MM.1S (cell line): ENCODE measurements at regions not wholly inside any gene's neighbourhood (a gene's known extent, or its start where the extent isn't known, plus 50 kb on each side); places are given as distances from the start of the nearest gene placed in this dataset.

Source experiments
- DNase-seq: peaks from one replicate; pipeline ENCODE4 v3.0.0-alpha.2; 2015
- H2AFZ ChIP-seq: fragments of 300-600 bp; sonication (generic); 2 replicates; pipeline ENCODE4 v1.6.0; 2016; ENCODE audit warnings: antibody characterized with exemption, low read length
- H3F3A ChIP-seq: fragments of 300-600 bp; sonication (generic); 2 replicates; pipeline ENCODE4 v1.6.1; 2016; ENCODE audit warnings: mild to moderate bottlenecking, antibody characterized with exemption, low read length, moderate library complexity, mixed read lengths; ENCODE audit not compliant: insufficient read depth
- H3K27ac ChIP-seq: fragments of 300-600 bp; sonication (generic); 2 replicates; pipeline ENCODE4 v1.5.1; 2016; ENCODE audit warnings: mild to moderate bottlenecking, low read length
- H3K27me3 ChIP-seq: fragments of 300-600 bp; sonication (generic); replicated peaks from 2 replicates; pipeline ENCODE4 v1.6.0; 2016; ENCODE audit warnings: low read length; ENCODE audit not compliant: insufficient read depth
- H3K36me3 ChIP-seq: fragments of 300-600 bp; sonication (generic); replicated peaks from 2 replicates; pipeline ENCODE4 v1.6.1; 2016; ENCODE audit warnings: mild to moderate bottlenecking, low read length, mixed read lengths; ENCODE audit not compliant: insufficient read depth
- H3K4me1 ChIP-seq: fragments of 300-600 bp; sonication (generic); 2 replicates; pipeline ENCODE4 v1.6.1; 2016; ENCODE audit warnings: low read length, mixed read lengths
- H3K4me2 ChIP-seq: fragments of 300-600 bp; sonication (generic); 2 replicates; pipeline ENCODE4 v1.6.0; 2016; ENCODE audit warnings: low read depth, low read length
- H3K4me3 ChIP-seq: fragments of 300-600 bp; sonication (generic); 2 replicates; pipeline ENCODE4 v1.5.1; 2016; ENCODE audit warnings: low read length, mixed read lengths
- H3K79me2 ChIP-seq: fragments of 300-600 bp; sonication (generic); 2 replicates; pipeline ENCODE4 v1.6.1; 2016; ENCODE audit warnings: mixed run types, low read length, mixed read lengths
- H3K9ac ChIP-seq: fragments of 300-600 bp; sonication (generic); 2 replicates; pipeline ENCODE4 v1.6.1; 2016; ENCODE audit warnings: low read length, mixed read lengths
- H3K9me2 ChIP-seq: fragments of 300-600 bp; sonication (generic); replicated peaks from 2 replicates; pipeline ENCODE4 v1.6.1; 2016; ENCODE audit warnings: mild to moderate bottlenecking, low read length, mixed read lengths; ENCODE audit not compliant: insufficient read depth
- H3K9me3 ChIP-seq: fragments of 300-600 bp; sonication (generic); replicated peaks from 2 replicates; pipeline ENCODE4 v1.6.1; 2016; ENCODE audit warnings: mild to moderate bottlenecking, low read length, mixed read lengths; ENCODE audit not compliant: insufficient read depth
- H4K20me1 ChIP-seq: fragments of 300-600 bp; sonication (generic); 2 replicates; pipeline ENCODE4 v1.6.1; 2016; ENCODE audit warnings: mild to moderate bottlenecking, low read length, moderate library complexity, mixed read lengths; ENCODE audit not compliant: insufficient read depth
- EZH2 ChIP-seq: fragments of 300-600 bp; sonication (generic); optimal IDR thresholded peaks from 2 replicates; pipeline ENCODE3; 2017; ENCODE audit warnings: low read depth, mild to moderate bottlenecking, antibody characterized with exemption, low read length, mixed read lengths
- EZH2phosphoT487 ChIP-seq: fragments of 300-600 bp; sonication (generic); IDR thresholded peaks from 2 replicates; pipeline ENCODE4 v1.6.1; 2018; ENCODE audit warnings: antibody characterized with exemption, low read length
- TF ChIP-seq, protein P1 (sequence below): fragments of 300-600 bp; sonication (generic); IDR thresholded peaks from 2 replicates; pipeline ENCODE4 v1.5.1; 2016; ENCODE audit warnings: antibody characterized with exemption, low read length, mixed read lengths

DNA sequence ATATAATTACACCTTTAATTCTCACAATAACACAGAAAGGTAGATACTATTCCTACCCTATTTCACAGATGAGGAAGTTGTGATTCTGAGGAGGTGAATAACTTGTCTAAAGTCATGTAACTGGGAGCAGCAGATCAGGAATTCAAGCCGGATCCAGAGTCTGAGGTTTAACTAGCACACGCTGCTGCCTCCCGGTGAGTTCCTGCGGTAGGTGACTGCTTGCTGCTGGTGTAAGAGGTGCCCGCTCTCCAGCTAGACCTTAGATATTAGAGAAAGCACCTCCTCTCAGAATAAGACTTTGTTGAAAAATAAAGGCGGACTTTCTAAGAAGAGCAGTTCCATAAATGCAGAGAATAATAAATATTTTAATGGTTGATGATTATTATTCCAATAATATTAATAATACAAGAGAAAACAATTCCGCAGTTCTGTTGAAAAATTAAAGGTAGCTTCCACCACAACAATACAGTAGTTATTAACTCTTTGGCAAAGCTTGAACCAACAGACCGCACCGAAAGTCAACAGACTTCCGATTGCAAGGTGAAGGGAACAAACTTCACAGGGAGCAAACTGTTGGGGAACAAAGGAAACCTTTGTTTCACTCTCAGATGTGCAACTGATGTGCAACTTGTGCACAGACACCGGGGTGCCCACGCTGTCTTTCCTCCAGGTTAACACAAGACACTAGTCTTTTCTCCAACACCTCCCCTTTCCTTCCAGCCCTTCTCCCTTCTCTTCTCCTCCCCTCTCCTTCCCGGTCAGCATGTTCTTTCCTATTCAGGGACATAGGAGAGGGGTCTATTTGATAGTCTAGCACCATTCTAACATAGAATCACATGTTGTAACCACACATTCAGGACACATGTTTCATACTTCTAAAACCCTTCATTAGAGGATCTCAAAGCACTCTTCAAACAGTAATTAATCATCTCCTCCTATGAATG is 73.2 kb upstream of the EGLN3 start:
- no peaks in the 10 kb centered on the region for H3K79me2 ChIP-seq
- TF ChIP-seq EZH2 (no peak), EZH2phosphoT487 (no peak)
- TF ChIP-seq, protein P1, sequence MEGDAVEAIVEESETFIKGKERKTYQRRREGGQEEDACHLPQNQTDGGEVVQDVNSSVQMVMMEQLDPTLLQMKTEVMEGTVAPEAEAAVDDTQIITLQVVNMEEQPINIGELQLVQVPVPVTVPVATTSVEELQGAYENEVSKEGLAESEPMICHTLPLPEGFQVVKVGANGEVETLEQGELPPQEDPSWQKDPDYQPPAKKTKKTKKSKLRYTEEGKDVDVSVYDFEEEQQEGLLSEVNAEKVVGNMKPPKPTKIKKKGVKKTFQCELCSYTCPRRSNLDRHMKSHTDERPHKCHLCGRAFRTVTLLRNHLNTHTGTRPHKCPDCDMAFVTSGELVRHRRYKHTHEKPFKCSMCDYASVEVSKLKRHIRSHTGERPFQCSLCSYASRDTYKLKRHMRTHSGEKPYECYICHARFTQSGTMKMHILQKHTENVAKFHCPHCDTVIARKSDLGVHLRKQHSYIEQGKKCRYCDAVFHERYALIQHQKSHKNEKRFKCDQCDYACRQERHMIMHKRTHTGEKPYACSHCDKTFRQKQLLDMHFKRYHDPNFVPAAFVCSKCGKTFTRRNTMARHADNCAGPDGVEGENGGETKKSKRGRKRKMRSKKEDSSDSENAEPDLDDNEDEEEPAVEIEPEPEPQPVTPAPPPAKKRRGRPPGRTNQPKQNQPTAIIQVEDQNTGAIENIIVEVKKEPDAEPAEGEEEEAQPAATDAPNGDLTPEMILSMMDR, result no peak
- no peak overlapping the region for H2AFZ ChIP-seq

GRCh38 chr14:34021096-34021495 is 70.2 kb upstream of the EGLN3 start:
- H3K9me3 ChIP-seq, result no peaks in the 10 kb centered on the region
- no peaks in the 10 kb centered on the region for H3F3A ChIP-seq
- no peak overlapping the region for H3K4me2 ChIP-seq
- no peak overlapping the region for H3K27ac ChIP-seq
- H3K27me3 ChIP-seq, result no peaks in the 10 kb centered on the region
- H3K4me3 ChIP-seq, result no peak overlapping the region
- H3K4me1 ChIP-seq, result no peaks in the 10 kb centered on the region
- H3K79me2 ChIP-seq, result no peaks in the 10 kb centered on the region
- H3K9me2 ChIP-seq, result no peaks in the 10 kb centered on the region
- H2AFZ ChIP-seq, result no peak overlapping the region
- TF ChIP-seq EZH2 (no peak), EZH2phosphoT487 (no peak)
- TF ChIP-seq, protein P1, result no peak
- no peaks in the 10 kb centered on the region for H4K20me1 ChIP-seq
- no peaks in the 10 kb centered on the region for H3K36me3 ChIP-seq
- DNase-seq, result no peak
- H3K9ac ChIP-seq, result no peak overlapping the region

More for the DNA sequence above, 73.2 kb upstream of the EGLN3 start:
- H3K9me3 ChIP-seq, result no peaks in the 10 kb centered on the region
- H4K20me1 ChIP-seq, result no peaks in the 10 kb centered on the region
- H3K9ac ChIP-seq, result no peak overlapping the region
- no peak overlapping the region for H3K4me2 ChIP-seq
- H3F3A ChIP-seq, result no peaks in the 10 kb centered on the region
- no peak overlapping the region for H3K4me3 ChIP-seq
- H3K36me3 ChIP-seq, result no peaks in the 10 kb centered on the region
- no peak for DNase-seq
- H3K27ac ChIP-seq, result no peak overlapping the region
- H3K4me1 ChIP-seq, result no peaks in the 10 kb centered on the region
- H3K9me2 ChIP-seq, result no peaks in the 10 kb centered on the region
- no peaks in the 10 kb centered on the region for H3K27me3 ChIP-seq

GRCh38 chr14:34020014-34020413 is 69.1 kb upstream of the EGLN3 start:
- no peaks in the 10 kb centered on the region for H3F3A ChIP-seq
- no peak overlapping the region for H3K4me3 ChIP-seq
- no peaks in the 10 kb centered on the region for H3K36me3 ChIP-seq
- H3K4me2 ChIP-seq, result no peak overlapping the region
- H2AFZ ChIP-seq, result no peak overlapping the region
- H3K27ac ChIP-seq, result no peak overlapping the region
- no peak for TF ChIP-seq EZH2phosphoT487
- TF ChIP-seq EZH2, result no peak
- TF ChIP-seq, protein P1, result no peak
- no peak overlapping the region for H3K9ac ChIP-seq
- no peaks in the 10 kb centered on the region for H3K9me3 ChIP-seq
- no peaks in the 10 kb centered on the region for H3K4me1 ChIP-seq
- H4K20me1 ChIP-seq, result no peaks in the 10 kb centered on the region
- DNase-seq, result no peak
- H3K79me2 ChIP-seq, result no peaks in the 10 kb centered on the region
- H3K27me3 ChIP-seq, result no peaks in the 10 kb centered on the region
- no peaks in the 10 kb centered on the region for H3K9me2 ChIP-seq
